ENCODE measurements at regions not wholly inside any gene's neighbourhood (a gene's known extent, or its start where the extent isn't known, plus 50 kb on each side); places are given as distances from the start of the nearest gene placed in this dataset.
"Not testable (repeated sequence)": the region's sequence is repeated elsewhere in the genome, so short reads cannot be mapped to it uniquely, and the experiment has no call there.

DNA sequence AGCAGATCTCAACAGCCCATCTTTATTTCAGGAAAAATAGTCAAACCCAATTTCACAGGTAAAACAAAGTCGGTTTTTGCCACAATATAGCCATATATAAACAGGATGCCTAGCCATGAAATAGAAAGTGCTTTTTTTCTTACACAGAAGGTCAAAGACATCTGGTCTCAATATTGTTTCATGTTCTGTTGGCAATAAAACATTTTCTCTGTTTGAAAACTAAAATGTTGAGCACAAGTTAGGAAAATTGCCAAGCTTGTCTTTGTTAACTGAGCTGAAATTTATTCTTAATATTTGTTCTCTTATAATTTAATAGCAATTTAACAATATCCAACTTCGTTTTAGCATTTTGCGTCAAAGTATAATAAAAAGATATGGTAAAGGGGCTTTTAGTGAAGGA, 673.4 kb downstream of the DTWD2 start:
- DNase-seq (ENCODE audit: insufficient read length, low spot score) (no peak), FAIRE-seq (no peak)

DNA sequence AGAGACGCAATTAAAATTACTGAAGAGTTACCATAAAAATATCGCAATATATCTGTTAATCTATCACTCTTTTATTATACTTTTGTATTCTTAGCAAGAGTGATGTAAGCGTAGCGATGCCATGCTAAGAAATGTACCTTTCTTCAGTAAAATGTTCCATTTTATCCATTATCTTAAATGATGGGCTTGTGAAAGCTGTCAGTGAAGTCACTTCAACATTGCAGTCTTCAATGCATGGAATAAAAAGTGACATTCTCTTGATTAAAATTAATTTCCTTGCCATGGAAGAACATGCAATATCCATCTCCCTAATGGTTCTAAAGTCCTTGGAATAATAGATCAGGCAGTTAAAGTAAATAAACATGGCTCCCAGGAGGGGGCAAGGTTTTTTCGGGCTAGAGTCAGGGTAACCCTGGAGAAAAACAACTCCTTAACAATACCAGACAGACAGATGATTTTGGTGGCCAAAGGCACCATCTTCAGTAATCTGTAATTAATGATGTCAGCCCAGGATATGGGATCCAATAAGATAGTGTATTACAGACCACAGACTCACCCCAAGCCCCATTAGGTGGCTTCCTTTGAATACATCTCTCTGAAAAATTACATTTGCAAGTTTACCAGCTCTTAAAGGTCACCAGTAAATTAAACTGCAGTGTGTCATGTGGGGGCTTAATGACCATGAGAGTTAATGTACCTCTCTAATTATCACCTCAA, 677.1 kb downstream of the DTWD2 start:
- FAIRE-seq: no peak
- DNase-seq (ENCODE audit: insufficient read length, low spot score): no peak

DNA sequence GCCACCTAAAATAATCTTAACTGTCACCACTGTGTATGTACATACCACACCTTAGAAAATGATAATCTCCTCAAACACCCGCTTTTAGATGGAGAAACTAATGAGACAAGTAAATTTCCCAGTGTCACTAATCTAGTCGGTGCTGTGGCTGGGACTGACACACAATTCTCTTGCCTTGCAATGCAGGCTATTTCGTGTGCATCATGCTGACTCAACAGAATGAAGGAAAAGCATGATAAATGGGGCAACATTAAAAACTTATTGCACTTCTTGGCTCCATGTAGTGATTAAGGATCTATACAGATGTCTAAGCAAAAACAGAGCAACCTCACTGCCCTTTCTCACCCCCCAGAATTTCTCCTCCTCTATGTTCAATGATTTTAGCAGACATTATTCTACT, 677.9 kb downstream of the DTWD2 start:
- FAIRE-seq (no peak), DNase-seq (ENCODE audit: insufficient read length, low spot score) (no peak)

DNA sequence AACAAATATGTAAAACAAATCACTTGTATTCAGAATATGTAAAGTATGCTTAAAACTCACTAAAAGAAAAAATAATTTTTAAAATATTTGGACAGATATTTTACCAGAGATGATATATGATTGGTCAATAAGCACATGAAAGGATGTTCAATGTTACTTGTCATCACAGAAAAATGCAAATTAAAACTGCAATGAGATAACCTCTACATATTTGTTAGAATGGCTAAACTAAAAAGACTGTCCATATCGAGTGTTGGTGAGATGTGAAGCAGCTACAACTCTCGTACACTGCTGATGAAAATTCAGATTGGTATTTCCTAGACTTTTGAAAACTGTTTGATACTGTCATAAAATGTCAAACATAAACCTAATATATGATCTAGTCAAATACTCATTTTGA, 685.1 kb downstream of the DTWD2 start:
- FAIRE-seq (no peak), DNase-seq (ENCODE audit: insufficient read length, low spot score) (no peak)

DNA sequence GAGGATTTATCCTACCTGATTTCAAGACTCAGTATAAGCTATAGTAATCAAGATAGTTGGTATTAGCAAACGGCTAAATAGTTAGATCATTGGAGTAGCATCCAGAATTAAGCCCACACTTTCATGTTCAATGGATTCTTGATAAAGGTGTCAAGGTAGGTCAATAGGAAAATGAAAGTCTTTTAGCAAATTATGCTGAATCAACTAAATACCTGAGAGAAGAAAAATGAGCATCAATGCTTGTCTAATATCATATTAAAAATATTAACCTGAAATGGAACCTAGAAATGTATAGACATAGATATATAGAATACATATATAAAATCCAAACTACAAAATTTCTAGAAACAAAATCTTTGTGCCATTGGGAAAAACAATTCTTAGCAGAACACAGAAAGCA, 685.6 kb downstream of the DTWD2 start:
- DNase-seq (ENCODE audit: insufficient read length, low spot score) (no peak), FAIRE-seq (no peak)

GRCh38 chr5:118301696-118302095, 686.7 kb downstream of the DTWD2 start:
- no peak for DNase-seq (ENCODE audit: insufficient read length, low spot score)
- FAIRE-seq: no peak

DNA sequence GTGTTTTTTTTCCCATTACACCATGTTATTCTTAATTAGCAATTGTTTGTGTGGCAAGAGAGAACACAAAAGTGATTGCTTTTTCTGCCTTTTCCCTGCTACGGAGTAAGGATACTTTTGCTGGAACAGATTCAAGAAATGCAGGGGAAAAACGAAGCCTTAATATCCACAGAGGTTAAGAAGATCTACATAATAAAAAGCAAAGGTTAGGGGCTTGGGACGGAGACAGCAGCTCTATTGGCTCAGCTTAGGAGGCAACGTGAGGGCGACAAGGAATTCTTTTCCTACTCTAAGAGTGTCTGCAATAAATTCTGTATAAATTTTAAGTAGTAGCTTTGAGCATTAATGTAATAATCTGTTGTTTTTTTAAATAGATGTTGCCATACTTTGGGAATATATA, 693.3 kb downstream of the DTWD2 start:
- DNase-seq (ENCODE audit: insufficient read length, low spot score): no peak
- no peak for FAIRE-seq

GRCh38 chr5:118293378-118293777, 695.0 kb downstream of the DTWD2 start:
- DNase-seq (ENCODE audit: insufficient read length, low spot score): no peak
- no peak for FAIRE-seq

- FAIRE-seq (no peak), DNase-seq (ENCODE audit: insufficient read length, low spot score) (no peak)
These were observed 698.1 kb downstream of the DTWD2 start for GRCh38 chr5:118290204-118290603.

- DNase-seq (ENCODE audit: insufficient read length, low spot score): not testable (repeated sequence)
- peak; percentile 66 for FAIRE-seq
These were observed 704.1 kb downstream of the DTWD2 start for GRCh38 chr5:118284230-118284629.

DNA sequence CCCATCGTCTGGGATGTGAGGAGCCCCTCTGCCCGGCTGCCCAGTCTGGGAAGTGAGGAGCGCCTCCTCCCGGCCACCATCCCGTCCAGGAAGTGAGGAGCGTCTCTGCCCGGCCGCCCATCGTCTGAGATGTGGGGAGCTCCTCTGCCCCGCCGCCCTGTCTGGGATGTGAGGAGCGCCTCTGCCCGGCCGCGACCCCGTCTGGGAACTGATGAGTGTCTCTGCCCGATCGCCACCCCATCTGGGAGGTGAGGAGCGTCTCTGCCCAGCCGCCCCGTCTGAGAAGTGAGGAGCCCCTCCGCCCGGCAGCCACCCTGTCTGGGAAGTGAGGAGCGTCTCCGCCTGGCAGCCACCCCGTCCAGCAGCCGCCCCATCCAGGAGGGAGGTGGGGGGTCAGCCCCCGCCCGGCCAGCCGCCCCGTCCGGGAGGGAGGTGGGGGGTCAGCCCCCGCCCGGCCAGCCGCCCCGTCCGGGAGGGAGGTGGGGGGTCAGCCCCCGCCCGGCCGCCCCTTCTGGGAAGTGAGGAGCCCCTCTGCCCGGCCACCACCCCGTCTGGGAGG, 705.8 kb downstream of the DTWD2 start:
- not testable (repeated sequence) for FAIRE-seq; DNase-seq (ENCODE audit: insufficient read length, low spot score)

- FAIRE-seq (no peak), DNase-seq (ENCODE audit: insufficient read length, low spot score) (no peak)
These were observed 708.6 kb downstream of the DTWD2 start for GRCh38 chr5:118279540-118280294.

- DNase-seq (ENCODE audit: insufficient read length, low spot score) (no peak), FAIRE-seq (no peak)
These were observed 717.8 kb downstream of the DTWD2 start for GRCh38 chr5:118270526-118270925.

GRCh38 chr5:118258223-118258622, 730.1 kb downstream of the DTWD2 start:
- DNase-seq (ENCODE audit: insufficient read length, low spot score) (no peak), FAIRE-seq (no peak)

DNA sequence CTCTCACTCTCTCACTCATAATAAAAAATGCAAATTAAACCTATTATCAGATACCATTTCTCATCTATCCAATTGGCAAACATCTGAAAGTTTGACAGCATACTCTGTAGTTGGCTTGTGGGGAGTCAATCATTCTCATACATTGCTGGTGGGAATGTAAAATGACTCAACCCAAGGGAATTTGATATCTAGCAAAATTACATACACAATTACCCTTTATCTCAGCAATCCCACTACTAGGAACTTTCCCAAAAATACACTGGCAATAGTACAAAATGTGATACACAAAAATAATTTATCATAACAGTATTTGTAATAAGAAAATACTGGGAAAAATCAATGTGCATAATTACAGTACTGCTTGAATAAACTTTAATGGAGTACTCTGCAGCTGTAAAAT, 731.3 kb downstream of the DTWD2 start:
- no peak for DNase-seq (ENCODE audit: insufficient read length, low spot score)
- FAIRE-seq: no peak

DNA sequence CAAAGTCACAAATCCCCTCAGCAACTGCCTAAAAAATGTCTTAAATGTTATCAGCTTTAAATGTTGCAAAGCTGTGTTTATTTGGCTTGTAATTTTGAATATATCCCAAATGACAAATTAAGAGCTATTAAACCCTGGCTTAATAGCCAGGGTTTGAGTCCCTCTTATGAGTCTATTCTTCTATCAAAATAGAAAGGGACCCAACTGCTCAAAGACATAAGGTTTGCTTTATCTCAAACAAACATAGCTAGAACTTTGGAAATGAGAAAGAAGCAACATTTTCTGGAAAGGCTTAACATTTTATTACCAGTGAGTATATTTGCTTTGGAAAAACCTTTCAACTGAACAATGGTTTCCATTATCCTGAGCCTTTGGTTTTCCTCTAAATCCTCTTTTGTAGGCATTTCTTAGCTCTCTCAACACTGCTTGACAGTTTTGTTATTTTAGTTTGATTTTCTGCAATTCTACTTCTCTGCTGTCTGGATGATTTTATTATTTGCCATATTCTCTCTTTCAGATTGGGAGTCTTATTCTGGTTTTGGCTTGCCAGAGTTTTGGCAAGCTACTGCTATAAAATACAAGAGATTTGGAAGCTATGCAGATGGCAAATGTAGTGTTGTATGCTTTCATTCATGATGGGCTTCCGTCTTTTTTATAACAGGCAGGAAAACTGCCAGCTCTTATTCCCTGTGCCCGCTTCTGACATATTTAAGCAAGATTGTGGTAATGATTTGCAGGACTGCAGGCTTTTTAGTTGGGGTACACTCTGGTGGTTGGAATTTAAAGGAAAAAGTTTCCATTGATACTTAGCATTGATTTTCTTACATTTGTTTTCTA, 734.9 kb downstream of the DTWD2 start:
- no peak for DNase-seq (ENCODE audit: insufficient read length, low spot score)
- no peak for FAIRE-seq

DNA sequence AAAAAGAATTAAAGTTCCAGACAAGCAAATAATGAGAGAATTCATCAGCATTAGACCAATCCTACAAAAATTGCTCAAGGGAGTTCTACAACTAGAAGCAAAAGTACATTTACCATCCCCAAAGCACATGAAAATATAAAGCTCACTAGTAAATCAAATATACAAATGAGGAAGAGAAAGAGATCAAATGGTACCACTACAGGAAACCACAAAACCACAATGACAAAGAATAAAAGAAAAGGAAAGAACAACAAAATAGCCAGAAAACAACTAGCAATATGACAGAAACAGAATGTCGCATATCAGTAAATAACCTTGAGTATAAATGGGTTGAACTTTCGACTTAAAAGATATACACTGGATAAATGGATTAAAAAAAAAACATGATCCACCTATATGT, 739.0 kb downstream of the DTWD2 start:
- DNase-seq (ENCODE audit: insufficient read length, low spot score) (no peak), FAIRE-seq (no peak)

- DNase-seq (ENCODE audit: insufficient read length, low spot score): no peak
These were observed 740.9 kb downstream of the DTWD2 start for GRCh38 chr5:118247458-118247857.

DNA sequence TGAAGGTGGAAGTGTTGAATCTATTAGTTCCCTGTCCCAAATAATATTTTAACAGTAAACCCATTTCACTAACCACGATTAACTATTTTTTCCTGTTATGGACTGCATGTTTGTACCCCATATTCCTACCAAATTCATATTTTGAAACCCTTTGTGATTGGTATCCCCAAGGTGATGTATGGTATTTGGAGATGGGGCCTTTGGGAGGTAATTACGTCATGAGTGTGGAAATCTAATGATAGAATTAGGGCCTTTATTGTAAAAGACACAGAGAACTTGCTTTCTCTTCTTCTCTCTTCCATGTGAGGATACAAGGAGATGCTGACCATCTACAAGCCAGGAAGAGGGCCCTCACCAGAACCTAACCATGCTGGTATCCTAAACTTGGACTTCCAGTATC, 744.7 kb downstream of the DTWD2 start:
- DNase-seq (ENCODE audit: insufficient read length, low spot score): no peak
- no peak for FAIRE-seq

More at GRCh38 chr5:118247458-118247857, 740.9 kb downstream of the DTWD2 start:
- FAIRE-seq: no peak

- DNase-seq (ENCODE audit: insufficient read length, low spot score) (no peak), FAIRE-seq (no peak)
These were observed 745.3 kb downstream of the DTWD2 start for GRCh38 chr5:118243068-118243467.
